GM12874 (cell line): ENCODE measurements at regions not wholly inside any gene's neighbourhood (a gene's known extent, or its start where the extent isn't known, plus 50 kb on each side); places are given as distances from the start of the nearest gene placed in this dataset.

Experiments
- TF ChIP-seq, protein P1 (sequence below): IDR thresholded peaks from 2 replicates; pipeline ENCODE4 v1.5.1; 2011; ENCODE audit warnings: low read depth, mild to moderate bottlenecking, control low read depth, low read length, moderate library complexity; ENCODE audit not compliant: insufficient read depth

DNA sequence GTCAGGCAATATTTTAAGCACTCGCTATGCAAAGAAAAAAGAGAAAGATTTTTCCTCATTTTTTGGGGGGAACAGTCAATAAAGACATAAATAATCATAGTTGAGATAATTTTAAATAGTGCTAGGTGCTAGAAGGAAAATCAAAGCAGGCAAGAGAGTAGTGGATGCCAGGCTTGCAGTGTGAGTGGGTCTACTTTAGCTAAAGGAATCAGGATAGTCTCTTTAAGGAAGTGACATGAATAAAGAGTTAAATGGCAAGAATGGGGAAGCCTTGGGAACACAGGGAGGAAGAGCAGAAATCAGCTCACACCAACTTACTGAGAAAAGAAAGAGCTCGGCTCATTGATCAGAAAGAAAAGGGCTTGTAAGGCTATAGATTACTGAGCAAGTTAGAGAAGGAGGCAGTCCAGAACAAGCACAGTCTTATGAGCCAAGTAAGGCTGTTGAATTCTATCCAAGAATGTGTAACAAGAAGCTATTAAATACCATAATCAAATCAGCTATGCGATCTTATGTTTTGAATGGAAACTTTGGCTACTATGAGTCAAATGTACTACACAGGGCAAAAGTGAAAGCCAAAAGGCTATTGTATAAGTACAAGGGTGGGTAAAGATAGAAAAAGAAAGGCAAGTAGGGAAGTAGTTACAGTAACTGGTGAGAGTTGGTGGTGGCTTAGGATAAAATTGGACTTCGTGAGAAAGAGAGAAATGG lies 833.8 kb upstream of the PIK3C3 start:
- TF ChIP-seq, protein P1, sequence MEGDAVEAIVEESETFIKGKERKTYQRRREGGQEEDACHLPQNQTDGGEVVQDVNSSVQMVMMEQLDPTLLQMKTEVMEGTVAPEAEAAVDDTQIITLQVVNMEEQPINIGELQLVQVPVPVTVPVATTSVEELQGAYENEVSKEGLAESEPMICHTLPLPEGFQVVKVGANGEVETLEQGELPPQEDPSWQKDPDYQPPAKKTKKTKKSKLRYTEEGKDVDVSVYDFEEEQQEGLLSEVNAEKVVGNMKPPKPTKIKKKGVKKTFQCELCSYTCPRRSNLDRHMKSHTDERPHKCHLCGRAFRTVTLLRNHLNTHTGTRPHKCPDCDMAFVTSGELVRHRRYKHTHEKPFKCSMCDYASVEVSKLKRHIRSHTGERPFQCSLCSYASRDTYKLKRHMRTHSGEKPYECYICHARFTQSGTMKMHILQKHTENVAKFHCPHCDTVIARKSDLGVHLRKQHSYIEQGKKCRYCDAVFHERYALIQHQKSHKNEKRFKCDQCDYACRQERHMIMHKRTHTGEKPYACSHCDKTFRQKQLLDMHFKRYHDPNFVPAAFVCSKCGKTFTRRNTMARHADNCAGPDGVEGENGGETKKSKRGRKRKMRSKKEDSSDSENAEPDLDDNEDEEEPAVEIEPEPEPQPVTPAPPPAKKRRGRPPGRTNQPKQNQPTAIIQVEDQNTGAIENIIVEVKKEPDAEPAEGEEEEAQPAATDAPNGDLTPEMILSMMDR = no peak

DNA sequence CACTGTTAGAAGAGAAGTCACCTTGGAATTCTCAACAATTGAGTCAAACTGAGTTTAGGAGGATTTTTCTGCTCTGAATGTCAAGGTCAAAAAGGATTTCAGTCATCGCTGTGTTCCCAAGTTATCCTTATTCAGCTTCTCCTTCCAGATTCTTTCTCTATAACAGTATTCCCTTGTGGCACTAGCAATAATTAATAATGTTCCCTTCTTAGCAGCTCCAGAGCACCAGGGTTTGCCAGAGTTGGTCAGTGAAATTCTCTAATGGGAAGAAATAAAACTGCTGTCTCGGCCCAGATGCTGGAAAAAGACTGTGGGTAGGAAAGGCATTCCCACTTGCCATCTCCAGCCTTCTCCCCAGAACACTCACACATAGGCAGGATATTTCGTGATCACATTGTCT lies 836.0 kb upstream of the PIK3C3 start:
- TF ChIP-seq, protein P1 = no peak

DNA sequence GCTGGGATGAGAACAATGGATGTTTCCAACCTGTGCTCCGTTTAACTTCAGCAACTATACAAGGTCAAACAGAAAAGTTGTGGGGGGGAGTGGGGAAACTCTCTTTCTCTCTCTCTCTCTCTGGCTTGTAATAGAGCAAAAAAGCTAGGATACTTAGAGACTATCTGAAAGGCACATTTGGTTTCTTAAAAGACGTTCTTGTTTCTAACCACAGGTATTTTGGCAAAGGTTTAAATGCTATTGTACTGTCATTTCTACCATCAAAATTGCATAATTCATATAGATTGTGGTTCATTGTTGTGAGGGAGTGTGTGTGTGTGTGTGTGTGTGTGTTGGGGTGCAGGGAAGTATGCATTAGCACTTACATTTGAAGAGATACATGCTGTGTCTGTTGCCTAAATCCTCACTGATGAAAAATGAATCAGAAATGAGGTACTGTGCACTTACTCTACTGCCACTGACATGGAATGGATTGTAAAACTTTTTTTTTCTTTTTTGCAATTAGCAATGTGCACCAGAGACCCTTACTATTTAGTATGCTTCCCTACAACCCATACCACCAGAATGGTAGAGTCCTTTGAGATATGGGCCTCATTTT lies 841.0 kb upstream of the PIK3C3 start:
- TF ChIP-seq, protein P1 = no peak

DNA sequence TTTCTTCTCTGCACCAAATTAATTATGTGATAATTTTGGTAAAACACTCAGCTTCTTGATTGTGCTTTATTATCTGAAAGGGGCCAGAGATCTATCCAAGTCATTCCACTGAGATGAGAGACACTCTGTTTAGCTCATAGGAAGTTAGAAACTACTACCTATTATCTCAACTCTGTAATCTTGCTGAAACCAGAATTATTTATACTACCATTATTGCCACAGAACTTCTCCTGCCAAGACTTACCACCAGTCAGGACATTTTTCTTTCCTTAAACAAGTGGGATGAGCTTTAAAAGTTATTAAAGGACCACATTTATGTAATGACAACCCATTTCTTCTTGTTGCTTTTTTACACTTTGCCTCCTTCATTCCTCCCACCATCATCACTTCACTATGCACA lies 855.6 kb upstream of the PIK3C3 start:
- TF ChIP-seq, protein P1 = no peak

DNA sequence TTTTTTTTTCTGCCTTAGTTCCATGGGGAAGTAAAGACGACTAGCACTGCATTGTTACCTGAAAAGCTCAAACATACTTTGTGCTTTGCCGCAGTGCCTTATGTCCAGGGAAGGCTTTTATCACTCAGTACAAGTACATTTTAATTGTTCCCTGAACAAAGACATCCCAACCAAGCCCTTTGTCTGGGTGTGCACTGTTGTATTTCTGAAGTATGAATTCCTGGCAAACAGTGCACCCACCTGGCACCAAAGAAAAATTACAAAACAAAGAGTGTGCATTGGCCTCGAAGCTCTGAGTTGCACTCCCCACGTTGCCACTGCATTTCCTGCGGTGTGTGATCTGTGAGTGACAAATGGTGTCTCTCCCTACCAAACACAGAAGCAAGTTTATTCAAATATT lies 858.5 kb upstream of the PIK3C3 start:
- TF ChIP-seq, protein P1 = no peak

DNA sequence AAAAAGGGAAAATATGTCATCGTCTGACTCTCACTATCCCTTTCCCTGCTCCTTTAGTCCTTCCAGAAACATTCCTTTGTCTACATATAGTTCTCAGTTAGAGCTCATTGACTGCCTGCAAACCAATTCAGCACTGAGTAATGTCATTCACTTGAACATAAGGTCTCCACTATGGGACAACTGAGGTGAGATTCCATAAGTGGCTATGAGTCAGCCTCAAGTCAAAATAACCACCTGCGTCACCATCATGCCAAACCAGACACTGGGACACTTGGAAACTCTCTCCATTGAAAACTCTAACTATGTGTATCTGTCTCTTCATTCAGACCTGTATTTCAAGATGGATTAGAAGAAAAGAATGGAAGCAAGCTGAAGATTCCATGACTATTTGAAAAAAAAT lies 878.0 kb upstream of the PIK3C3 start:
- TF ChIP-seq, protein P1 = no peak

DNA sequence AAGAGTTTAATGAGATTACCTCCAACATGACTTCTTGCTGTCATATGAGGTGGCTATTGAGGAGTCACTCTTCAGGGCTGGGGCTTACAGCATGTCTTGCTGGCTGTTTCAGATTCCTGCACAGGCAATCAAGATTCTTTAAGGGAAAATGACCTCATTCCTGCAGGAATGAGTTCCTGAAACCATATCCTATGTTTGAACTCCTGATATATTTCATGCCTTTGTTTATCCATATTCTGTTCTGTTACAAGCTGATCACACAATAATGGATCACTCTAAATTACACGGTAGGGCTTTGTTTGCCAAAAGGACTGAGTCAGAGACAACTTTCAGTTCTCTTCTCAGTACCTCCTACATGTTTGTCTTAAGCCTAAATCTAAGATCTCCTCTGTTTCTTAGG lies 879.8 kb upstream of the PIK3C3 start:
- TF ChIP-seq, protein P1 = no peak
